GM12864 (cell line): ENCODE measurements at regions not wholly inside any gene's neighbourhood (a gene's known extent, or its start where the extent isn't known, plus 50 kb on each side); places are given as distances from the start of the nearest gene placed in this dataset.

Source experiments
- DNase-seq: peaks from one replicate; pipeline ENCODE4 v3.0.0-alpha.2; 2011; ENCODE audit warnings: low read depth
- H3K4me3 ChIP-seq: 2 replicates; pipeline ENCODE4 v1.5.1; 2011; ENCODE audit warnings: mild to moderate bottlenecking, low read depth, low read length, control low read depth
- TF ChIP-seq, protein P1 (sequence below): IDR thresholded peaks from 2 replicates; pipeline ENCODE4 v1.5.1; 2011; ENCODE audit warnings: low read depth, mild to moderate bottlenecking, moderate library complexity, low read length, control low read depth, inconsistent platforms; ENCODE audit errors: missing control alignments

GRCh38 chr13:107119989-107120881 lies 552.3 kb upstream of the ARGLU1 start:
- TF ChIP-seq, protein P1, sequence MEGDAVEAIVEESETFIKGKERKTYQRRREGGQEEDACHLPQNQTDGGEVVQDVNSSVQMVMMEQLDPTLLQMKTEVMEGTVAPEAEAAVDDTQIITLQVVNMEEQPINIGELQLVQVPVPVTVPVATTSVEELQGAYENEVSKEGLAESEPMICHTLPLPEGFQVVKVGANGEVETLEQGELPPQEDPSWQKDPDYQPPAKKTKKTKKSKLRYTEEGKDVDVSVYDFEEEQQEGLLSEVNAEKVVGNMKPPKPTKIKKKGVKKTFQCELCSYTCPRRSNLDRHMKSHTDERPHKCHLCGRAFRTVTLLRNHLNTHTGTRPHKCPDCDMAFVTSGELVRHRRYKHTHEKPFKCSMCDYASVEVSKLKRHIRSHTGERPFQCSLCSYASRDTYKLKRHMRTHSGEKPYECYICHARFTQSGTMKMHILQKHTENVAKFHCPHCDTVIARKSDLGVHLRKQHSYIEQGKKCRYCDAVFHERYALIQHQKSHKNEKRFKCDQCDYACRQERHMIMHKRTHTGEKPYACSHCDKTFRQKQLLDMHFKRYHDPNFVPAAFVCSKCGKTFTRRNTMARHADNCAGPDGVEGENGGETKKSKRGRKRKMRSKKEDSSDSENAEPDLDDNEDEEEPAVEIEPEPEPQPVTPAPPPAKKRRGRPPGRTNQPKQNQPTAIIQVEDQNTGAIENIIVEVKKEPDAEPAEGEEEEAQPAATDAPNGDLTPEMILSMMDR: no peak
- no peak overlapping the region for H3K4me3 ChIP-seq
- DNase-seq: no peak

DNA sequence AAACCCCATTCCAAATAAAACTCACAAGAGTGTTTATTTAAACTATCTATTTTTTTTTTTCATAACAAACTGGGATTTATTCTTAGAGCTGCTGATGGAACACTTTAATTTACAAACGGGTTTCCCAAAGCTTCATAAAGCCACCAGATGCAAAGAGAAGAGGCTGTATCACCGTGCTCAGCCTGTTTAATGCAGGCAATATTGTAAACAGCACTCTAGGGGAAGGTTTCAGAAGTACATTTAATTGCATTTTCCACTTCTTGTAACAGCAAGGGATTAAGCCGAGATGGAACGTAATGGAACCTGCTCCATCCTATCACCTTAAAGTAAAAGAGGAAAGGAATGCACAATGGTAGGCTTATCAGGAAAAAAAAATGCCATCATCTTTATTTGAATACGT lies 550.6 kb upstream of the ARGLU1 start:
- TF ChIP-seq, protein P1: no peak
- no peak for DNase-seq
- H3K4me3 ChIP-seq: no peak overlapping the region

GRCh38 chr13:107117327-107118012 lies 549.5 kb upstream of the ARGLU1 start:
- no peak overlapping the region for H3K4me3 ChIP-seq
- DNase-seq: no peak
- TF ChIP-seq, protein P1: no peak

DNA sequence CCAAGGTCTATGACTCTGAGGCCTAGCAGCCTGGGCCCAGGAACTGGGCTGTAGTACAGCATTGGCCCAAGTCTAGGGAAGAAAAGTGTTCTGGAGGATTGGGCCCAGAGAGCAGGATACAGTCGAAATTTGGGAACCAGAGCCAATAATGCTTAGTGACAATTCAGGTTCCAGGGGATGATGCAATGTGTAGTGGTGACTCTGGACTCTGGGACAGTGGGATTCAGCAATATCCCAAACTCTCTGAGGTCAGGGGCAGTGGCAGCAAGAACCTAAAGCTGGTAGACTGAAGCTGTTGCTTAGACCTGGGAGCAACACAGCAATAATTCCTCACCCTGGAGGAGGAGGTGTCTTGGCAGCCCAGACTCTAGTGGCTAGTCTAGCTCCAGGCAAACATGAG lies 545.5 kb upstream of the ARGLU1 start:
- H3K4me3 ChIP-seq: no peak overlapping the region
- no peak for DNase-seq
- TF ChIP-seq, protein P1: no peak

GRCh38 chr13:107111248-107111647 lies 543.3 kb upstream of the ARGLU1 start:
- no peak for DNase-seq
- TF ChIP-seq, protein P1: no peak
- H3K4me3 ChIP-seq: no peak overlapping the region

GRCh38 chr13:107104631-107105030 lies 536.7 kb upstream of the ARGLU1 start:
- no peak for DNase-seq
- no peak overlapping the region for H3K4me3 ChIP-seq
- TF ChIP-seq, protein P1: no peak

DNA sequence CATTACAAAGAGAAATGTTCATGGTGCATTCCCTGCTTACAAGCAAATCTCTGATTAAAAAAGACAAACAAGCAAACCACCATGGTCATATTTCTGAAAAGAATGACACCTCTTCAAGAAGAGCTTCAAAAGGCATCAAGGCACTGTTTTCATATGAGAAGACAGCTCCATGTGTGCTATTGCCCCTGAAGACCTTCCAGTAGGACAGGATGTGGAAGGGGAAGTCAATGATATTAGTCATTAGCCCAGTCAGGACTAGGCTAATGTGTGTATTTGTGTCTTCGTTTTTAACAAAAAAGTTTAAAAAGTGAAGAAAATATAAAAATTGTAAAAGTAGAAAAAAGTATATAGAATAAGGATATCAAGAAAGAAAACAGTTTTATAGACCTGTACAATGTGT lies 534.7 kb upstream of the ARGLU1 start:
- TF ChIP-seq, protein P1: no peak
- H3K4me3 ChIP-seq: no peak overlapping the region
- DNase-seq: no peak
